ENCODE measurements at regions not wholly inside any gene's neighbourhood (a gene's known extent, or its start where the extent isn't known, plus 50 kb on each side); places are given as distances from the start of the nearest gene placed in this dataset.

DNA sequence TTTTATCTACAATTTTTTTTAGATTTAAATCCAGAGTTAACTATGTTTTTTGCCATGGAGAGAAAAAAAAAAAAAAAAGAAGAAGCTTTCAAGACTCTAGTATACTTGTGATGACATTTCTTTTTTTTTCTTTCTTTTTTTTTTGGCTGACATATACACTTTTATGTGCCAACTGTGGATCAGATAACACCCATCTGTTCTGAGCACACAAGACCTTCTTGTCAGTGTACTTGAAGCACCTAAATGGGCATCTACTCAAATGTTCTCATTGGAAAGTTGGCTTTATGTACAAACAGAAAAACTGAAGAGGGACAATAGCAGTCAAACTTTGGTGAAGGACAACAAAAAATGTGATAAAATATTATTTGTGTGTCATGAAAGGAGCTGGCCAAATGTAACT, 904.5 kb downstream of the GRIK2 start:
- no peak for DNase-seq (ENCODE audit: low read depth, low spot score)
